ENCODE measurements at regions not wholly inside any gene's neighbourhood (a gene's known extent, or its start where the extent isn't known, plus 50 kb on each side); places are given as distances from the start of the nearest gene placed in this dataset.

GRCh38 chr4:137934911-137935310, 307.2 kb downstream of the SLC7A11 start:
- peaks cover 0 to under 1% (median 0%) of the 10 kb centered on the region in 4 donors for H3K9me3 ChIP-seq (ENCODE audit: control insufficient read depth in 4 of 4, low read length in 3 of 4)
- H3K27ac ChIP-seq (ENCODE audit: low read depth in 1 of 2, low read length in 2 of 2): no peak overlapping the region
- H3K27me3 ChIP-seq (ENCODE audit: control insufficient read depth in 4 of 4, insufficient read depth in 4 of 4, low read length in 3 of 4): peaks cover 0 to 6% (median 0%) of the 10 kb centered on the region in 4 donors
- no peak for DNase-seq (ENCODE audit: low spot score)
- TF ChIP-seq CTCF (IDR thresholded peaks at IDR 0.05; ENCODE audit: low read depth, low read length, missing input control): no peak
- TF ChIP-seq SP1 (IDR thresholded peaks at IDR 0.05): no peak
- TF ChIP-seq TAF1 (conservative IDR thresholded peaks at IDR 0.05): no peak
- TF ChIP-seq GABPA (IDR thresholded peaks at IDR 0.05 in 1 of 2, conservative IDR thresholded peaks at IDR 0.05 in 1 of 2): no peak
- TF ChIP-seq ATF3 (IDR thresholded peaks at IDR 0.05): no peak
- no peak for TF ChIP-seq JUND (IDR thresholded peaks at IDR 0.05)
- TF ChIP-seq FOXA1 (IDR thresholded peaks at IDR 0.05): no peak
- TF ChIP-seq YY1 (IDR thresholded peaks at IDR 0.05): no peak
- TF ChIP-seq REST (IDR thresholded peaks at IDR 0.05): no peak
- no peak for TF ChIP-seq EGR1 (IDR thresholded peaks at IDR 0.05; ENCODE audit: low read depth in 2 of 2)
- no peak for TF ChIP-seq ZBTB33 (IDR thresholded peaks at IDR 0.05)
- TF ChIP-seq NR2F2 (IDR thresholded peaks at IDR 0.05): no peak
- no peak for TF ChIP-seq RXRA (IDR thresholded peaks at IDR 0.05)
- TF ChIP-seq HNF4G (IDR thresholded peaks at IDR 0.05): no peak
- TF ChIP-seq RAD21 (IDR thresholded peaks at IDR 0.05): no peak
- H3K36me3 ChIP-seq (ENCODE audit: control insufficient read depth in 4 of 4, insufficient read depth in 3 of 4, low read depth in 1 of 4, low read length in 3 of 4): no peaks in the 10 kb centered on the region
- no peaks in the 10 kb centered on the region for H3K4me1 ChIP-seq (ENCODE audit: control insufficient read depth in 4 of 4, insufficient read depth in 4 of 4, low read length in 3 of 4)
- whole genome bisulfite sequencing: 76% methylated on average over 1 of the region's 1 CpG
- H3K9ac ChIP-seq (ENCODE audit: low read depth in 1 of 2, low read length in 2 of 2): no peak overlapping the region
- H3K4me3 ChIP-seq (ENCODE audit: low read depth in 1 of 3, low read length in 3 of 3): no peak overlapping the region

GRCh38 chr4:137934046-137934445, 308.1 kb downstream of the SLC7A11 start:
- WGBS: 51% methylated on average over 2 of the region's 2 CpGs
- no peak overlapping the region for H3K4me3 ChIP-seq (ENCODE audit: low read depth in 1 of 3, low read length in 3 of 3)
- TF ChIP-seq ATF3 (IDR thresholded peaks at IDR 0.05): no peak
- no peak for TF ChIP-seq TAF1 (conservative IDR thresholded peaks at IDR 0.05)
- no peak for TF ChIP-seq MAX (IDR thresholded peaks at IDR 0.05)
- TF ChIP-seq YY1 (IDR thresholded peaks at IDR 0.05): no peak
- TF ChIP-seq EGR1 (IDR thresholded peaks at IDR 0.05; ENCODE audit: low read depth in 2 of 2): no peak
- no peak for TF ChIP-seq HNF4A (conservative IDR thresholded peaks at IDR 0.05)
- no peak for TF ChIP-seq RXRA (IDR thresholded peaks at IDR 0.05)
- TF ChIP-seq HNF4G (IDR thresholded peaks at IDR 0.05): no peak
- TF ChIP-seq ZBTB33 (IDR thresholded peaks at IDR 0.05): no peak
- no peak for TF ChIP-seq GABPA (IDR thresholded peaks at IDR 0.05 in 1 of 2, conservative IDR thresholded peaks at IDR 0.05 in 1 of 2)
- TF ChIP-seq REST (IDR thresholded peaks at IDR 0.05): no peak
- TF ChIP-seq SP1 (IDR thresholded peaks at IDR 0.05): no peak
- TF ChIP-seq FOXA1 (IDR thresholded peaks at IDR 0.05): no peak
- TF ChIP-seq JUND (IDR thresholded peaks at IDR 0.05): no peak
- TF ChIP-seq RAD21 (IDR thresholded peaks at IDR 0.05): no peak

More at GRCh38 chr4:137934046-137934445, 308.1 kb downstream of the SLC7A11 start:
- Histone ChIP-seq H3K27ac (ENCODE audit: low read depth in 1 of 2, low read length in 2 of 2) (no peak overlapping the region), H3K27me3 (ENCODE audit: control insufficient read depth in 4 of 4, insufficient read depth in 4 of 4, low read length in 3 of 4) (peaks cover 0 to 6% (median 0%) of the 10 kb centered on the region in 4 donors), H3K36me3 (ENCODE audit: control insufficient read depth in 4 of 4, insufficient read depth in 3 of 4, low read depth in 1 of 4, low read length in 3 of 4) (no peaks in the 10 kb centered on the region), H3K9me3 (ENCODE audit: control insufficient read depth in 4 of 4, low read length in 3 of 4) (no peaks in the 10 kb centered on the region), H3K9ac (ENCODE audit: low read depth in 1 of 2, low read length in 2 of 2) (no peak overlapping the region), H3K4me1 (ENCODE audit: control insufficient read depth in 4 of 4, insufficient read depth in 4 of 4, low read length in 3 of 4) (no peaks in the 10 kb centered on the region)
- DNase-seq (ENCODE audit: low spot score): no peak

All from liver (tissue), 8 donors.